WI38 (cell line): ENCODE measurements at regions not wholly inside any gene's neighbourhood (a gene's known extent, or its start where the extent isn't known, plus 50 kb on each side); places are given as distances from the start of the nearest gene placed in this dataset.
"Not testable (repeated sequence)": the region's sequence is repeated elsewhere in the genome, so short reads cannot be mapped to it uniquely, and the experiment has no call there.

Experiments used
- H3K4me3 ChIP-seq: 2 replicates; pipeline ENCODE4 v1.5.1; 2011; ENCODE audit warnings: low read depth, mild to moderate bottlenecking, control low read depth, low read length

GRCh38 chr3:125781678-125782077 lies 186.4 kb upstream of the OSBPL11 start:
- not testable (repeated sequence) for H3K4me3 ChIP-seq

- H3K4me3 ChIP-seq = not testable (repeated sequence)
These were observed 178.7 kb upstream of the ROPN1B start for GRCh38 chr3:125790312-125790711.

DNA sequence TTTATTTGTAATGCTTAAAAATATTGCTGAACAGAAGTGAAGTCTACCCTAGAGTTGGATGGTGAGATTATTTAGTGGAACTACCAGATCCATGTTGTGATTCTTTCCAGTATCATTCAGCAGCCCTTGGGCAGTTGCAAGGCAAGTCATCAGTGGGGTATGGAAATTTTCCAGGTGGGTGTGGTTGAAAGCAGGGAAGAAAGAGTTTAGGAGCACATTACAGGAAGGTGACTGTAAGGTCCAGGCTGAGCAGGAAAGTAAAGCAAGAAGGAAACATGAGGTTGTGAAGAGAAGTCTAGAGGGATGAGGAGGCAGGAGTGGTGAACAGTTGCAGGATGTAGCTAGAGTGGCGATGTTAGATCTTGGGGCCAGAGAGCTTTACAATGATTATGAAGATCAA lies 178.0 kb upstream of the ROPN1B start:
- H3K4me3 ChIP-seq = not testable (repeated sequence)

DNA sequence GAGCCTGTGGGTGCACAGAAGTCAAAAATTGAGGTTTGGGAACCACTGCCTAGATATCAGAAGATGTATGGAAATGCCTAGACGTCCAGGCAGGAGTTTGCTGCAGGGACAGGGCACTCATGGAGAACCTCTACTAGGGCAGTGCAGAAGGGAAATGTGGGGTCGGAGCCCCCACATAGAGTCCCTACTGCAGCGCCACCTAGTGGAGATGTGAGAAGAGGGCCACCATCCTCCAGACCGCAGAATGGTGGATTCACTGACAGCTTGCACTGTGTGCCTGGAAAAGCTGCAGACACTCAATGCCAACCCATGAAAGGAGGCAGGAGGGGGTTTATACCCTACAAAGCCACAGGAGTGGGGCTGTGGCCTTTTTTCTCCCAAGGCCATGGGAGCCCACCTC lies 159.0 kb upstream of the ROPN1B start:
- not testable (repeated sequence) for H3K4me3 ChIP-seq

GRCh38 chr3:125822175-125822574 lies 146.8 kb upstream of the ROPN1B start:
- H3K4me3 ChIP-seq = not testable (repeated sequence)

DNA sequence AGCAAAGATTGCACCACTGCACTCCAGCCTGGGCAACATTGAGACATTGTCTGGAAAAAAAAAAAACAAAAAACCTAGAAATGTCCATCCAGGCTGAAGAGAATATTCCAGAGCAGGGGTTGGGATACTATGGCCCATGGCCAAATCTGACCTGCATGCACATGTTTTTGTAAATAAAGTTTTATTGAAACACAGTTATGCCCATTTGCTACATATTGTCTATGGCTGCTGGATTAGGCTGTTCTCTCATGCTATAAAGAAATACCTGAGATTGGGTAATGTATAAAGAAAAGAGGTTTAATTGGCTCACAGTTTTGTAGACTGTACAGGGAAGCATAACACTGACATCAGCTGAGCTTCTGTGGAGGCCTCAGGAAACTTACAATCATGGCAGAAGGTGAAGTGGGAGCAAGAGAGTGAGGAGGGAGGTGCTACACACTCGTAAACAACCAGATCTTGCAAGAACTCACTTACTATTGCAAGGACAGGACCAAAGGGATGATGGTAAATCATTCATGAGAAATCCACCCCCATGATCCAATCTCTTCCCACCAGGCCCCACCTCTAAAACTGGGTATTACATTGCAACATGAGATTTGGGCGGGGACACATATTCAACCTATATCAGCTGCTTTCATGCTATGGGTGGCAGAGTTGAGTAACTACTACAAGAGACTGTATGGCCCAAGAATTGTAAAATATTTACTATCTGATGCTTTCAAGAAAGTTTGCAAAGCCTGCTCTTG lies 137.8 kb upstream of the ROPN1B start:
- H3K4me3 ChIP-seq = not testable (repeated sequence)

GRCh38 chr3:125835562-125835961 lies 133.4 kb upstream of the ROPN1B start:
- H3K4me3 ChIP-seq = not testable (repeated sequence)

- H3K4me3 ChIP-seq = not testable (repeated sequence)
These were observed 132.9 kb upstream of the ROPN1B start for GRCh38 chr3:125836011-125836551.

DNA sequence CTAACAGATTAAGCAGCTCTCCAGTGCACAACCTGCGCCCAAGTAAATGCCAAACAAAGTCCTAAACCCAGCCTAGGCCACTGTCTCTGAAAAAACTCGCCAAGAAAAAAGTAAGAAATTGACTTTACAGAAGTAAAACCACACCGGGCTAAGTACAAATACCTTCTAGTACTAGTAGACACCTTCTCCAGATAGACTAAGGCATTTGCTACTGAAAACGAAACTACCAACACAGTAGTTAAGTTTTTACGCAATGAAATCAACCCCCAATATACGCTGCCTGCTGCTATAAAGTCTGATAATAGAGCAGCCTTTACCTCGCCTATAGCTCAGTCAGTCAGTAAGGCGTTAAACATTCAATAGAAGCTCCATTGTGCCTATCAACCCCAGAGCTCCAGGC lies 132.2 kb upstream of the ROPN1B start:
- not testable (repeated sequence) for H3K4me3 ChIP-seq

DNA sequence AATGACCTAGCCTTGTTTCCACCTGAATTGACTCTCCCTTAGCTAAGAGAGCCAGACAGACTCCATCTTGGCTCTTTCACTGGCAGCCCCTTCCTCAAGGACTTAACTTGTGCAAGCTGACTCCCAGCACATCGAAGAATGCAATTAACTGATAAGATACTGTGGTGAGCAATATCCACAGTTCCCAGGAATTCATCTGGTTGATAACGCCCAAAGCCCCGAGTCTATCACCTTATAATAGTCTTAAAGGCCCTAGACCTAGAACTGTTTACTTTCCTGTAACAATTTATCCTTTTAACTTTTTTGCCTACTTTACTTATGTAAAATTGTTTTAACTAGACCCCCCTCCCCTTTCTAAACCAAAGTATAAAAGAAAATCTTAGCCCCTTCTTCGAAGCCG lies 130.1 kb upstream of the ROPN1B start:
- H3K4me3 ChIP-seq = not testable (repeated sequence)

DNA sequence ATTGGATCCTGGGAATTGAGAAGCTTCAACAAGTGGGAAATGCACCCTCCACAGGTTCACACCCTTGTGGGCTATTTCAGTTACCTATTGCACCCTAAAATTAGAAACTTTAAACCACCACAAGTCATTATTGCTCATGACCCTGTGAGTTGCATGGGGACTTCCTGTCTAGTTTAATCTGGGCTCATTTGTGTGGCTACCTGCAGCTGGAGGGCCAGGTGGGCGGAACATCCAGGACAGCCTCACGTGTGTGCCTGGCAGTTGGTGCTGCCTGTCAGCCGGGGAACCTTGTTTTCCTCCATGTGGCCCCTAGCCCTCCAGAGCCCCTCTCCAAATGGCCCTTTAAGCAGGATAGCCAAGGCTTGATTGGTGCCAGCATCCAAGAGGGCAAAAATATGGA lies 128.5 kb upstream of the ROPN1B start:
- not testable (repeated sequence) for H3K4me3 ChIP-seq

- H3K4me3 ChIP-seq = not testable (repeated sequence)
These were observed 121.0 kb upstream of the ROPN1B start for GRCh38 chr3:125847966-125848365.

DNA sequence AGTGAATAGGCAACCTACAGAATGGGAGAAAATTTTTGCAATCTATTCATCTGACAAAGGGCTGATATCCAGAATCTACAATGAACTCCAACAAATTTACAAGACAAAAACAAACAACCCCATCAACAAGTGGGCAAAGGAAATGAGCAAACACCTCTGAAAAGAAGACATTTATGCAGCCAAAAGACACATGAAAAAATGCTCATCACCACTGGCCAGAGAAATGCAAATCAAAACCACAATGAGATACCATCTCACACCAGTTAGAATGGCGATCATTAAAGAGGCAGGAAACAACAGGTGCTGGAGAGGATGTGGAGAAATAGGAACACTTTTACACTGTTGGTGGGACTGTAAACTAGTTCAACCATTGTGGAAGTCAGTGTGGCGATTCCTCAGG lies 114.0 kb upstream of the ROPN1B start:
- H3K4me3 ChIP-seq = not testable (repeated sequence)

DNA sequence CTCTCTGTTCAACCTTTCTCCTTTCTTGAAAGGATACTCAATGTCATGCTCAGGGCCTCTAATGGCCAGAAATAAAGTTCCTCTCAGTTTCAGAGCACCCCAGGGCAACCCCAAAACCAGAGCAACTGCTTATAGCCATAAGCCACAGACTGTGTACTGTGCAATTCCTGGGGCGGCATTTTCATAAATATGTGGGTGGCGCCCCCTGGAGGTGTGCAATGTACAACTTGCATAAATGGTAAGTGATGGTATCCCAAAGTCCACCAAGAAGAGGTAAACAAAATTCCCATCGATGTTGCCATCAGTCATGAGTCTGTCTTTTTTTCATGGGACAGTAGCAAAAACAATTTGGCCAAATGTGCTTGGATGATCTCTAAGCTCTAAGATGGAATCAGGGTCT lies 108.4 kb upstream of the ROPN1B start:
- not testable (repeated sequence) for H3K4me3 ChIP-seq

GRCh38 chr3:125862841-125863254 lies 106.1 kb upstream of the ROPN1B start:
- H3K4me3 ChIP-seq = not testable (repeated sequence)

DNA sequence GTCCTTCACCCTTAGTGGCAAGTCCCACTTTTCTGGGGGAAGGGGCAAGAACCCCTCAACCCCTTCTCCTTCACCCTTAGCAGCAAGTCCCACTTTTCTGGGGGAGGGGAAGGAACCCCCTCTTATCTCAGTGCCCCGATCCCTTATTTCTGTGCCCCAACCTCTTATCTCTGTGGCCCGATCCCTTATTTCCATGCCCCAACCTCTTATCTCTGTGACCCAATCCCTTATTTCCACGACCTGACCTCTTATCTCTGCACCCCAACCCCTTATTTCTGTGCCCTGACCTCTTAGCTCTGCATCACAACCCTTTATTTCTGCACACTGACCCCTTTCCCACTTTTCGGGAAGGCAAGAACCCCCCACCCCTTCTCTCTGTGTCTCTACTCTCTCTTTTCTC lies 104.4 kb upstream of the ROPN1B start:
- not testable (repeated sequence) for H3K4me3 ChIP-seq

GRCh38 chr3:125886006-125886405 lies 83.0 kb upstream of the ROPN1B start:
- H3K4me3 ChIP-seq = not testable (repeated sequence)

DNA sequence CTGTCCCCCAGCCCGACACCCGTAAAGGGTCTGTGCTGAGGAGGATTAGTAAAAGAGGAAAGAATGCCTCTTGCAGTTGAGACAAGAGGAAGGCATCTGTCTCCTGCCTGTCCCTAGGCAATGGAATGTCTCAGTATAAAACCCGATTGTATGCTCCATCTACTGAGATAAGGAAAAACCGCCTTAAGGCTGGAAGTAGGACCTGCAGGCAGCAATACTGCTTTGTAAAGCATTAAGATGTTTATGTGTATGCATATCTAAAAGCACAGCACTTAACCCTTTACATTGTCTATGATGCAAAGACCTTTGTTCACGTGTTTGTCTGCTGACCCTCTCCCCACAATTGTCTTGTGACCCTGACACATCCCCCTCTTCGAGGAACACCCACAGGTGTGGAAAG lies 69.8 kb upstream of the ROPN1B start:
- H3K4me3 ChIP-seq = not testable (repeated sequence)

GRCh38 chr3:125901473-125901872 lies 67.5 kb upstream of the ROPN1B start:
- H3K4me3 ChIP-seq = not testable (repeated sequence)

- not testable (repeated sequence) for H3K4me3 ChIP-seq
These were observed 65.1 kb upstream of the ROPN1B start for GRCh38 chr3:125903780-125904455.

DNA sequence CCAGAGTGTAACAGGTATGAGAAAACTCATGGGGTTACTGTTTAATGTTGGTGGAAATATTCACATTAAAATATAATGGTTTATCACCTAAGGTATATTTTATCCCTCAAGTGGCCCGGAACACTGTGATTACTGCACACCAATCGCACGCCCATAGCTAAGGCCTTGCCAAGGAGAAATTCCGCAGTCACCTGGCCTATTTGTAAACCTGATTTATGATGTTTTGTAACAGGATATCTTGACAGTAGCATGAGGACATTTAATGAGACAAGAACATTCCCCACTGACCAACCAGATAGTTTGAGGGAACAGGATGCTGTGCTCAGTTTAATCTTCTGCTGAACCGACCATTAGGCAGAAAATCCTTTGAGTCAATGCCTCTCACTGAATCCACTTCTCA lies 61.7 kb upstream of the ROPN1B start:
- H3K4me3 ChIP-seq = not testable (repeated sequence)

DNA sequence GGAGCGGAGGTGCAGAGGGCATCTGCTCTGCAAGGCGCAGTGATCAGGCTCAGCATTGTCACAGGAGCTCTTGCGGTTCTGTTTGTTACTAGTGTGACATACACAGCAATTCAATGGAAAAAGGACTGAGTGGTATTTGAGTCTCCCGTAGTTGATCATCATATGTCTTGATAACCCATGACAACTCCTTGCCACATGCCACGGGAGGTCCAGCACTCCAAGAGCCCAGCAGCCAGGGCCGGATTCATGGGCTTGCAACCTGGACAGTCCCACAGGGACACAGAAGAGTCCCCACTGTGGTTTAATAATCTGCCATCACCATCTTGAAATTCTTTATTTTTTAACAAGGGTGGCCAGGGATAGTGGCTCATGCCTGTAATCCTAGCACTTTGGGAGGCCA lies 58.1 kb upstream of the ROPN1B start:
- H3K4me3 ChIP-seq = not testable (repeated sequence)
